ENCODE measurements at regions not wholly inside any gene's neighbourhood (a gene's known extent, or its start where the extent isn't known, plus 50 kb on each side); places are given as distances from the start of the nearest gene placed in this dataset.

- DNase-seq: no peak
Measured at GRCh38 chr7:54847921-54848320, 88.9 kb upstream of the SEC61G start.

GRCh38 chr7:54856856-54857255 is 97.8 kb upstream of the SEC61G start:
- no peak for DNase-seq

- no peak for DNase-seq
Measured at GRCh38 chr7:54857294-54857693, 98.3 kb upstream of the SEC61G start.

- no peak for DNase-seq
Measured at GRCh38 chr7:54858008-54858692, 99.1 kb upstream of the SEC61G start.

- no peak for DNase-seq
Measured at GRCh38 chr7:54859066-54859465, 100.1 kb upstream of the SEC61G start.

- no peak for DNase-seq
Measured at GRCh38 chr7:54859545-54859944, 100.5 kb upstream of the SEC61G start.

GRCh38 chr7:54860003-54860775 is 101.2 kb upstream of the SEC61G start:
- DNase-seq: no peak

- DNase-seq: no peak
Measured at GRCh38 chr7:54860843-54861242, 101.8 kb upstream of the SEC61G start.

- no peak for DNase-seq
Measured at GRCh38 chr7:54864663-54865062, 105.7 kb upstream of the SEC61G start.

- no peak for DNase-seq
Measured at GRCh38 chr7:54869523-54869922, 110.5 kb upstream of the SEC61G start.

GRCh38 chr7:54874804-54875203 is 115.8 kb upstream of the SEC61G start:
- DNase-seq: no peak

- DNase-seq: no peak
Measured at GRCh38 chr7:54877683-54878082, 118.7 kb upstream of the SEC61G start.

- no peak for DNase-seq
Measured at GRCh38 chr7:54878339-54878738, 119.3 kb upstream of the SEC61G start.

GRCh38 chr7:54879776-54880175 is 120.8 kb upstream of the SEC61G start:
- DNase-seq: no peak

- DNase-seq: no peak
Measured at GRCh38 chr7:54880326-54880989, 121.4 kb upstream of the SEC61G start.

GRCh38 chr7:54881816-54882520 is 123.0 kb upstream of the SEC61G start:
- DNase-seq: no peak

- DNase-seq: no peak
Measured at GRCh38 chr7:54882694-54883093, 123.7 kb upstream of the SEC61G start.

- no peak for DNase-seq
Measured at GRCh38 chr7:54883576-54883975, 124.6 kb upstream of the SEC61G start.

GRCh38 chr7:54885285-54885684 is 126.3 kb upstream of the SEC61G start:
- no peak for DNase-seq

GRCh38 chr7:54888067-54888733 is 129.2 kb upstream of the SEC61G start:
- no peak for DNase-seq

GRCh38 chr7:54888734-54889082 is 129.7 kb upstream of the SEC61G start:
- DNase-seq: no peak

GRCh38 chr7:54897891-54898290 is 120.9 kb upstream of the EGFR start:
- no peak for DNase-seq

Measured in NCI-H1436 treated with DMSO at 0.1 percent for 48 hours (cell line).